Tibial nerve (tissue), 4 donors: ENCODE measurements at regions not wholly inside any gene's neighbourhood (a gene's known extent, or its start where the extent isn't known, plus 50 kb on each side); places are given as distances from the start of the nearest gene placed in this dataset.

ENCODE experiments used
- DNase-seq, 2 donors: peaks; one replicate each; pipeline ENCODE4 v3.0.0-alpha.2; 2019; ENCODE audit warnings: low spot score in 2 of 2
- H3K27ac ChIP-seq, 4 donors: fragments of 200-600 bp; sonication (generic) in 3 of 4; one replicate each; pipeline ENCODE4 v1.5.1; 2017 to 2019; ENCODE audit warnings: mild to moderate bottlenecking in 1 of 4
- H3K27me3 ChIP-seq, 2 donors: fragments of 200-600 bp; sonication (generic) in 1 of 2; one replicate each; pipeline versions ENCODE4 v1.5.1 to v1.6.0; 2017 to 2019
- H3K36me3 ChIP-seq, 3 donors: fragments of 200-600 bp; sonication (generic); one replicate each; pipeline ENCODE4 v1.5.1; 2018 to 2019
- H3K4me1 ChIP-seq, 4 donors: fragments of 200-600 bp; sonication (generic) in 3 of 4; one replicate each; pipeline ENCODE4 v1.5.1; 2017 to 2019
- H3K4me3 ChIP-seq, 4 donors: fragments of 200-600 bp; sonication (generic) in 3 of 4; one replicate each; pipeline ENCODE4 v1.5.1; 2017 to 2019; ENCODE audit warnings: mild to moderate bottlenecking in 1 of 4, moderate library complexity in 1 of 4
- H3K9me3 ChIP-seq, 4 donors: fragments of 200-600 bp; sonication (generic) in 3 of 4; one replicate each; pipeline ENCODE4 v1.5.1; 2017 to 2019
- EP300 ChIP-seq, 2 donors: sonication (generic); formaldehyde crosslinking; IDR thresholded peaks; one replicate each; pipeline ENCODE4 v1.6.1; 2017; ENCODE audit warnings: antibody characterized with exemption in 2 of 2, mild to moderate bottlenecking in 1 of 2
- POLR2A ChIP-seq, 2 donors: fragments of 450-650 bp; IDR thresholded peaks; one replicate each; pipeline ENCODE4 v1.6.1; 2017; ENCODE audit warnings: antibody characterized with exemption in 2 of 2, mild to moderate bottlenecking in 2 of 2, moderate library complexity in 2 of 2
- WGBS, 2 donors: methylation state at CpG; one replicate each; pipeline ENCODE4 v1.1.5; 2018; 5-methylcytosine and 5-hydroxymethylcytosine counted together
- TF ChIP-seq, protein P1 (sequence below), 5 experiments: fragments of 200-600 bp in 3 of 5; fragments of 450-650 bp in 2 of 5; sonication (generic) in 3 of 5; IDR thresholded peaks; one replicate each; pipeline ENCODE4 v1.5.1; 2016 to 2019; ENCODE audit warnings: antibody characterized with exemption in 5 of 5, mild to moderate bottlenecking in 3 of 5, moderate library complexity in 2 of 5

DNA sequence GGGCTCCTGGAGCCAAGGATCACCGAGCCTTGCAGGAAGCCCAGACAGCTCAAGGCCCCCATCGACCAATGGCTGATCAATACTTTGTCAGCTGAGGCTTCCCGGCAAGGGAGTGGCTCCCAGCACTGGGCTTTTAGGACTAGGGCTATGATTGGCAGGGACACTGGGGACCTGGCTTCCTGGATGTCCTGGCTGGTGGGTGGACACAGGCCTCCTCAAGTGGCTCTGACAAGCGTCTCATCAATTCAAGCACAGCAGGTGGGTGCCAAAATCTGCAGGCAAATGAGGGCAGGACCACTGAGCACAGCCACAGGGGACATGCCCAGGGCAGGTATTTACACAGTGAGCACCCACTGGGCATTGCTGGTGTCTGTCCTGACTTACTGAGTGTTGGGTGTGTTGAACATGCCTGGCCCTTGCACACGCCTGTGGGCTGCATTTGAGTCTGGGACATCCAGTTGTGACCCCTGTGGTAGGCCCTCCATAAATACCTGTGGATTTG is 420.1 kb upstream of the SULF2 start:
- no peaks in the 10 kb centered on the region for H3K36me3 ChIP-seq
- no peak overlapping the region for H3K4me3 ChIP-seq
- H3K9me3 ChIP-seq, result no peaks in the 10 kb centered on the region
- H3K27me3 ChIP-seq, result no peaks in the 10 kb centered on the region
- WGBS, 2 donors, result 85 to 100% methylated on average over 2 to 5 of the region's 5 CpGs
- DNase-seq, result no peak
- TF ChIP-seq POLR2A (IDR thresholded peaks at IDR 0.05), result no peak
- TF ChIP-seq, protein P1, sequence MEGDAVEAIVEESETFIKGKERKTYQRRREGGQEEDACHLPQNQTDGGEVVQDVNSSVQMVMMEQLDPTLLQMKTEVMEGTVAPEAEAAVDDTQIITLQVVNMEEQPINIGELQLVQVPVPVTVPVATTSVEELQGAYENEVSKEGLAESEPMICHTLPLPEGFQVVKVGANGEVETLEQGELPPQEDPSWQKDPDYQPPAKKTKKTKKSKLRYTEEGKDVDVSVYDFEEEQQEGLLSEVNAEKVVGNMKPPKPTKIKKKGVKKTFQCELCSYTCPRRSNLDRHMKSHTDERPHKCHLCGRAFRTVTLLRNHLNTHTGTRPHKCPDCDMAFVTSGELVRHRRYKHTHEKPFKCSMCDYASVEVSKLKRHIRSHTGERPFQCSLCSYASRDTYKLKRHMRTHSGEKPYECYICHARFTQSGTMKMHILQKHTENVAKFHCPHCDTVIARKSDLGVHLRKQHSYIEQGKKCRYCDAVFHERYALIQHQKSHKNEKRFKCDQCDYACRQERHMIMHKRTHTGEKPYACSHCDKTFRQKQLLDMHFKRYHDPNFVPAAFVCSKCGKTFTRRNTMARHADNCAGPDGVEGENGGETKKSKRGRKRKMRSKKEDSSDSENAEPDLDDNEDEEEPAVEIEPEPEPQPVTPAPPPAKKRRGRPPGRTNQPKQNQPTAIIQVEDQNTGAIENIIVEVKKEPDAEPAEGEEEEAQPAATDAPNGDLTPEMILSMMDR (IDR thresholded peaks at IDR 0.05), result no peak
- H3K4me1 ChIP-seq, result no peaks in the 10 kb centered on the region
- H3K27ac ChIP-seq, result no peak overlapping the region

DNA sequence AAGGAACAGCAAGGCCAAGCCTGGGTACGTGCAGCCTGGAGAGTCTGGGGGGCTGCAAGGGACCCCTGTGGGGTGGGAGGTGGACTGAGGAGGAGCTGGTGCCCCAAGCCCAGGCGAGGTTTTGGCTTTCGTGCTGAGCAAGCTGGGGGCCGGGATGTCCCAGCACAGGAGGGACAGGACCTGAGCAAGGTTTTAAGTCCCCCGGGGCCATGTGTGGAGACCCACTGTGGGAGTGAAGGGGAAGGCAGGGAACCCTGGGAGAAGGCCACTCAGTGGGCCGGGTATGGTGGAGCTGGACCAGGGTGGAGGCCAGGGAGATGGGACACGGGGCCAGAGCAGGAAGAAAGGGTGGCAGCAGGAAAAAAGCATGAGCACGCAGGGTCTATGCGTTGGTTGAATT is 419.2 kb upstream of the SULF2 start:
- Histone ChIP-seq H3K9me3 (no peaks in the 10 kb centered on the region), H3K27me3 (no peaks in the 10 kb centered on the region), H3K27ac (no peak overlapping the region), H3K36me3 (no peaks in the 10 kb centered on the region), H3K4me3 (no peak overlapping the region), H3K4me1 (no peaks in the 10 kb centered on the region)
- no peak for DNase-seq
- WGBS, 2 donors, result 90 to 93% methylated on average over 9 of the region's 9 CpGs
- no peak for TF ChIP-seq POLR2A (IDR thresholded peaks at IDR 0.05)
- TF ChIP-seq EP300 (IDR thresholded peaks at IDR 0.05), result no peak
- TF ChIP-seq, protein P1 (IDR thresholded peaks at IDR 0.05), result no peak

DNA sequence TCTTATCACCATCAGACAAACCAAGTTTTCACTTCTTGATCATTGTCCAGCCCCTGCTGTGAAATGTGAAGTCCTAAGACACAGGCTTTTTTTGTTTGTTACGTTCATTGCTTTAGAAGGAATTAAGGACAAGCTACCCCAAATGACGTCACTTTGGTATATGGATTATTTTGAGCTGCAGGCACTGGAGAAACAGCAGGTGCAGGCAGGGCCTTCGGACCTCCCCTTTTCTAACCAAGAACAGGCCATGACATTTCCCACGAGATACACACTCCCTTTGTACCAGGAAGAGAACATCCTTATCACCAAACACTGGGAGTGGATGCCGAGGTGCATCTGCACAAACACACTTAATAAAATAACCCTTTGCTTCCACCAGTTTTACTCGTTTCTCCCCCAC is 418.0 kb upstream of the SULF2 start:
- Histone ChIP-seq H3K27ac (no peak overlapping the region), H3K27me3 (no peaks in the 10 kb centered on the region), H3K36me3 (no peaks in the 10 kb centered on the region), H3K9me3 (no peaks in the 10 kb centered on the region), H3K4me1 (no peaks in the 10 kb centered on the region), H3K4me3 (no peak overlapping the region)
- no peak for DNase-seq
- TF ChIP-seq, protein P1 (IDR thresholded peaks at IDR 0.05), result no peak
- TF ChIP-seq POLR2A (IDR thresholded peaks at IDR 0.05) (no peak), EP300 (IDR thresholded peaks at IDR 0.05) (no peak)
- WGBS, 2 donors, result 49 to 53% methylated on average over 6 of the region's 6 CpGs

DNA sequence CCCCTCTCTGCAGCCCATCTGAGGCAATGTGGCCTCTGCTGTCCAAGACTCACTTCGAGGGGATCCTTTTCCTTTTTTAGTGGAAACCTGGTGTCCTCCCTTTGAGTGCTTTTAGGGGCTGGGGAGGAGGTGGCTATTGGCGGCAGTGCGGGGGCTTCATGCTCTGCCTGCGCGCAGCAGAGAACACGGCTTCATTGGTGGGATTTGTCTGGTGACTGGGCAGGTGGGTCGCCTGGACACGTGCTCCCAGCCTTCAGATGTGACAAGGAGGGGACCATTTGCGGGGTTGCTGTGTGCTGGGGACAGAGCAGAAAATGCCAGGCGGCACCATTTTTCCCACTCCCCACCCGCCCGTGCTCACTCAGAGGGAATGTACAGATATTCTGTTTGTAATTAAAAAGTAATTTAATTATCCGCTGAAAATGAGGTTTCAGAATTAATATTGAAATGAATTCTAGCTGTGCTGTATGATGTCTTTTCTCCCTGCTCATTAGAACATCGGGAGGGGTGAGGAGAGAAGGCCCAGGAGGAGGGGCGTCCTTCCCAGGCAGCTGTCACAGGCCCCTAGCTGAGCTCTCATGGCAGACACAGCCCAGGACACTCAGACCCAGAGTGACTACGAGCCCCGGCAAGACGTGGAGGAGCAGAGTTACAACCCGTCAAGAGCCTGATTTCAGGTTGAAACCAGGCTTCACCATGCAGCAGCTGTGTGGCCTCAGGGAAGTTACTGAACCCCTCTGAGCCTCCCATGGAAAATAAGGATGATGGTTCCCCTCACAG is 417.2 kb upstream of the SULF2 start:
- no peak overlapping the region for H3K4me3 ChIP-seq
- H3K27me3 ChIP-seq, result no peaks in the 10 kb centered on the region
- H3K9me3 ChIP-seq, result no peaks in the 10 kb centered on the region
- no peak for DNase-seq
- H3K27ac ChIP-seq, result no peak overlapping the region
- TF ChIP-seq POLR2A (IDR thresholded peaks at IDR 0.05) (no peak), EP300 (IDR thresholded peaks at IDR 0.05) (no peak)
- TF ChIP-seq, protein P1 (IDR thresholded peaks at IDR 0.05), result no peak
- WGBS, 2 donors, result 79 to 83% methylated on average over 15 to 19 of the region's 19 CpGs
- no peaks in the 10 kb centered on the region for H3K4me1 ChIP-seq
- H3K36me3 ChIP-seq, result no peaks in the 10 kb centered on the region

GRCh38 chr20:48201885-48202284 is 416.6 kb upstream of the SULF2 start:
- 67 to 70% methylated on average over 2 to 5 of the region's 5 CpGs for WGBS, 2 donors

More at GRCh38 chr20:48201885-48202284, 416.6 kb upstream of the SULF2 start:
- Histone ChIP-seq H3K4me1 (peaks cover 0 to 4% (median 0%) of the 10 kb centered on the region in 4 donors), H3K4me3 (no peak overlapping the region), H3K27ac (no peak overlapping the region), H3K27me3 (no peaks in the 10 kb centered on the region), H3K36me3 (no peaks in the 10 kb centered on the region), H3K9me3 (no peaks in the 10 kb centered on the region)
- TF ChIP-seq EP300 (IDR thresholded peaks at IDR 0.05), result no peak
- TF ChIP-seq, protein P1 (IDR thresholded peaks at IDR 0.05), result no peak
- no peak for TF ChIP-seq POLR2A (IDR thresholded peaks at IDR 0.05)
- DNase-seq, result no peak
